Fibroblast of skin of right biceps (primary cell): ENCODE measurements at regions not wholly inside any gene's neighbourhood (a gene's known extent, or its start where the extent isn't known, plus 50 kb on each side); places are given as distances from the start of the nearest gene placed in this dataset.
A peak's percentile ranks its signal among the peaks of the same experiment; 100 is the strongest.
"Not testable (repeated sequence)": the region's sequence is repeated elsewhere in the genome, so short reads cannot be mapped to it uniquely, and the experiment has no call there.

ENCODE experiments used
- DNase-seq: peaks from one replicate; pipeline ENCODE4 v3.0.0-alpha.2; 2013

GRCh38 chr4:138790706-138791340, 224.8 kb upstream of the NOCT start:
- no peak for DNase-seq

- no peak for DNase-seq
These were observed 225.8 kb upstream of the NOCT start for GRCh38 chr4:138789796-138790195.

- no peak for DNase-seq
These were observed 226.7 kb upstream of the NOCT start for GRCh38 chr4:138788857-138789256.

- DNase-seq = peak; percentile 24
These were observed 227.3 kb upstream of the NOCT start for GRCh38 chr4:138788267-138788790.

GRCh38 chr4:138779761-138780160, 235.8 kb upstream of the NOCT start:
- not testable (repeated sequence) for DNase-seq

GRCh38 chr4:138775890-138776289, 239.7 kb upstream of the NOCT start:
- DNase-seq = no peak

- no peak for DNase-seq
These were observed 240.1 kb upstream of the NOCT start for GRCh38 chr4:138775489-138775888.

GRCh38 chr4:138774940-138775339, 240.6 kb upstream of the NOCT start:
- DNase-seq = no peak

- not testable (repeated sequence) for DNase-seq
These were observed 241.5 kb upstream of the NOCT start for GRCh38 chr4:138774125-138774524.

GRCh38 chr4:138773321-138773720, 242.3 kb upstream of the NOCT start:
- DNase-seq = no peak

- DNase-seq = no peak
These were observed 243.2 kb upstream of the NOCT start for GRCh38 chr4:138772366-138772765.

- DNase-seq = no peak
These were observed 244.8 kb upstream of the NOCT start for GRCh38 chr4:138770818-138771217.

- no peak for DNase-seq
These were observed 249.2 kb upstream of the NOCT start for GRCh38 chr4:138766332-138766731.

GRCh38 chr4:138765442-138765841, 250.1 kb upstream of the NOCT start:
- DNase-seq = no peak

- DNase-seq = peak; percentile 59
These were observed 253.9 kb upstream of the NOCT start for GRCh38 chr4:138761638-138762220.

GRCh38 chr4:138759554-138759902, 256.1 kb upstream of the NOCT start:
- DNase-seq = no peak

- no peak for DNase-seq
These were observed 256.6 kb upstream of the NOCT start for GRCh38 chr4:138758876-138759553.

GRCh38 chr4:138758196-138758595, 257.4 kb upstream of the NOCT start:
- DNase-seq = no peak

- DNase-seq = peak; percentile 11
These were observed 258.1 kb upstream of the NOCT start for GRCh38 chr4:138757432-138757831.

- no peak for DNase-seq
These were observed 259.1 kb upstream of the NOCT start for GRCh38 chr4:138756519-138756918.

- DNase-seq = peak; percentile 64
These were observed 264.3 kb upstream of the NOCT start for GRCh38 chr4:138751309-138751708.

- peak; percentile 54 for DNase-seq
These were observed 266.3 kb upstream of the NOCT start for GRCh38 chr4:138749303-138749702.

GRCh38 chr4:138741766-138742377, 273.7 kb upstream of the NOCT start:
- DNase-seq = no peak
